Fibroblast of lung (primary cell): ENCODE measurements at regions not wholly inside any gene's neighbourhood (a gene's known extent, or its start where the extent isn't known, plus 50 kb on each side); places are given as distances from the start of the nearest gene placed in this dataset.

Experiments
- DNase-seq, 2 donors: peaks; one replicate each; pipeline versions ENCODE4 v3.0.0 to v3.0.0-alpha.2; 2010; ENCODE audit warnings: low read depth in 2 of 2
- H2AFZ ChIP-seq: 2 replicates; pipeline ENCODE4 v1.5.1; 2012; ENCODE audit warnings: low read length, control low read depth, inconsistent platforms
- H3K27ac ChIP-seq: 2 replicates; pipeline ENCODE4 v1.5.1; 2011; ENCODE audit warnings: low read length, control low read depth; ENCODE audit not compliant: insufficient read depth
- H3K27me3 ChIP-seq: 2 replicates; pipeline ENCODE4 v1.5.1; 2011; ENCODE audit warnings: mild to moderate bottlenecking, low read length; ENCODE audit not compliant: control insufficient read depth, insufficient read depth
- H3K36me3 ChIP-seq: 2 replicates; pipeline ENCODE4 v1.5.1; 2011; ENCODE audit warnings: low read length; ENCODE audit not compliant: control insufficient read depth, insufficient read depth
- H3K4me1 ChIP-seq: 2 replicates; pipeline ENCODE4 v1.5.1; 2011; ENCODE audit warnings: low read length; ENCODE audit not compliant: control insufficient read depth, insufficient read depth; ENCODE audit errors: extremely low read depth
- H3K4me2 ChIP-seq: 2 replicates; pipeline ENCODE4 v1.5.1; 2011; ENCODE audit warnings: low read length, control low read depth; ENCODE audit not compliant: insufficient read depth; ENCODE audit errors: extremely low read depth
- H3K4me3 ChIP-seq, 4 experiments: fragments of 200-600 bp in 1 of 4; sonication (generic) in 1 of 4; replicated peaks in 1 of 4; 2 replicates each; pipeline ENCODE4 v1.5.1; 2011 to 2016; ENCODE audit warnings: low read length in 4 of 4, low read depth in 3 of 4, mild to moderate bottlenecking in 3 of 4, control low read depth in 2 of 4, inconsistent platforms in 1 of 4, mixed read lengths in 1 of 4; ENCODE audit not compliant: insufficient read depth in 1 of 4; ENCODE audit errors: control extremely low read depth in 1 of 4
- H3K79me2 ChIP-seq: 2 replicates; pipeline ENCODE4 v1.5.1; 2012; ENCODE audit warnings: mild to moderate bottlenecking, low read length, inconsistent platforms; ENCODE audit not compliant: control insufficient read depth, insufficient read depth
- H3K9ac ChIP-seq: 2 replicates; pipeline ENCODE4 v1.5.1; 2011; ENCODE audit warnings: mild to moderate bottlenecking, low read length, control low read depth; ENCODE audit not compliant: insufficient read depth
- H3K9me3 ChIP-seq: 2 replicates; pipeline ENCODE4 v1.5.1; 2012; ENCODE audit warnings: low read depth, low read length; ENCODE audit not compliant: control insufficient read depth, insufficient read depth
- H4K20me1 ChIP-seq: 2 replicates; pipeline ENCODE4 v1.5.1; 2011; ENCODE audit warnings: low read length; ENCODE audit not compliant: control insufficient read depth, insufficient read depth; ENCODE audit errors: extremely low read depth
- EZH2 ChIP-seq: IDR thresholded peaks from 2 replicates; pipeline ENCODE4 v1.5.1; 2012; ENCODE audit warnings: low read length, control low read depth, mild to moderate bottlenecking; ENCODE audit errors: missing control alignments
- TF ChIP-seq, protein P1 (sequence below), 2 donors: IDR thresholded peaks in 1 of 2; conservative IDR thresholded peaks in 1 of 2; 1 replicate in 1 of 2; 2 replicates in 1 of 2; pipeline ENCODE4 v1.5.1; 2011 to 2012; ENCODE audit warnings: low read length in 2 of 2, control low read depth in 1 of 2, inconsistent platforms in 1 of 2, low read depth in 1 of 2, mild to moderate bottlenecking in 1 of 2

DNA sequence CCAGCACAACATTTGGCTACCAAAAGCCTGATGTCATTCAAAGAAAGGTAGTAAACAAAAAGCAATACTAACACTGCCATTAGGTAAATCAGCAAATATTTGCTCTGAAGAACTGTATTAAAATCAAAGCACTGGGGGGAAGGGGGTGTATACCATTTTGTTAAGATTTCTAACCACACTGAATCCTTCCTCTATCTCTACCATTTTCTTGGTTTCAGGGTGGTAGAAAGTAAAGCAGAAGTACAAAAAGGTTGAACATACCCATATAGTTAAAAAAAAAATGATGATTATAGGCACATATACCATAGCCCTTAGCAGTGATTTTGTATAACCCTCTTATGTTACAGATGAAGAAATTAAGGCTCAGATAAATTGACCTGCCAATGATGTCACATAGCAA is 437.6 kb downstream of the ZEB2 start:
- Histone ChIP-seq H3K9me3 (no peaks in the 10 kb centered on the region), H3K4me3 (no peak overlapping the region), H3K27me3 (no peaks in the 10 kb centered on the region), H4K20me1 (no peaks in the 10 kb centered on the region), H3K79me2 (no peaks in the 10 kb centered on the region), H3K9ac (no peak overlapping the region), H3K36me3 (no peaks in the 10 kb centered on the region), H2AFZ (no peak overlapping the region), H3K4me1 (peaks cover 18% of the 10 kb centered on the region), H3K27ac (peak overlapping the region; percentile 65), H3K4me2 (no peak overlapping the region)
- TF ChIP-seq, protein P1, sequence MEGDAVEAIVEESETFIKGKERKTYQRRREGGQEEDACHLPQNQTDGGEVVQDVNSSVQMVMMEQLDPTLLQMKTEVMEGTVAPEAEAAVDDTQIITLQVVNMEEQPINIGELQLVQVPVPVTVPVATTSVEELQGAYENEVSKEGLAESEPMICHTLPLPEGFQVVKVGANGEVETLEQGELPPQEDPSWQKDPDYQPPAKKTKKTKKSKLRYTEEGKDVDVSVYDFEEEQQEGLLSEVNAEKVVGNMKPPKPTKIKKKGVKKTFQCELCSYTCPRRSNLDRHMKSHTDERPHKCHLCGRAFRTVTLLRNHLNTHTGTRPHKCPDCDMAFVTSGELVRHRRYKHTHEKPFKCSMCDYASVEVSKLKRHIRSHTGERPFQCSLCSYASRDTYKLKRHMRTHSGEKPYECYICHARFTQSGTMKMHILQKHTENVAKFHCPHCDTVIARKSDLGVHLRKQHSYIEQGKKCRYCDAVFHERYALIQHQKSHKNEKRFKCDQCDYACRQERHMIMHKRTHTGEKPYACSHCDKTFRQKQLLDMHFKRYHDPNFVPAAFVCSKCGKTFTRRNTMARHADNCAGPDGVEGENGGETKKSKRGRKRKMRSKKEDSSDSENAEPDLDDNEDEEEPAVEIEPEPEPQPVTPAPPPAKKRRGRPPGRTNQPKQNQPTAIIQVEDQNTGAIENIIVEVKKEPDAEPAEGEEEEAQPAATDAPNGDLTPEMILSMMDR (conservative IDR thresholded peaks at IDR 0.05 in 1 of 2, IDR thresholded peaks at IDR 0.05 in 1 of 2; ENCODE audit: low read depth in 1 of 2, low read length in 2 of 2): no peak
- TF ChIP-seq EZH2: no peak
- DNase-seq: no peak

DNA sequence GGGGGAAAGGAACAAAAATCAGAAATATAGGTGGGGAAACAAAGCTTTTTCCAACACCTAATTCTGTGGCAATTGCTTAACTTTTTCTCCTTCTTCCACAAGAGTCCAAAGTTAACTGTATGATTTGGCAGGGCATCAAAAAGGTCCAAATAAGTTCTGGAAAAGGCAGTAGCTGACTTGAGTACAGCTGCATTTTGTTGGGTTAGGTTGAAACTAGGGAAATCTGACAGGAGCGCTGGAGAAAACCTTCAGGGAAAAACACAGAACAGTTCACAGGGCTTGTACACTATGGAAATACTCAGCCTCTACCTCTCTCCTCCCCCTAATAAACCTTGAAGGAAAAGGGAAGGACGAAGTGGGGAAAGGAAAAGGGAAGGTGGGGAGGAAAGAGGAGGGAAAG is 438.6 kb downstream of the ZEB2 start:
- H3K9me3 ChIP-seq: no peaks in the 10 kb centered on the region
- H3K4me2 ChIP-seq: no peak overlapping the region
- no peak for TF ChIP-seq EZH2
- TF ChIP-seq, protein P1 (conservative IDR thresholded peaks at IDR 0.05 in 1 of 2, IDR thresholded peaks at IDR 0.05 in 1 of 2; ENCODE audit: low read depth in 1 of 2, low read length in 2 of 2): no peak
- no peak for DNase-seq
- no peaks in the 10 kb centered on the region for H3K27me3 ChIP-seq
- no peaks in the 10 kb centered on the region for H4K20me1 ChIP-seq
- H2AFZ ChIP-seq: no peak overlapping the region
- H3K27ac ChIP-seq: no peak overlapping the region
- no peak overlapping the region for H3K4me3 ChIP-seq
- no peaks in the 10 kb centered on the region for H3K79me2 ChIP-seq
- H3K4me1 ChIP-seq: peaks cover 17% of the 10 kb centered on the region
- no peaks in the 10 kb centered on the region for H3K36me3 ChIP-seq
- H3K9ac ChIP-seq: no peak overlapping the region

- no peak for TF ChIP-seq EZH2
- TF ChIP-seq, protein P1 (conservative IDR thresholded peaks at IDR 0.05 in 1 of 2, IDR thresholded peaks at IDR 0.05 in 1 of 2; ENCODE audit: low read depth in 1 of 2, low read length in 2 of 2): no peak
- Histone ChIP-seq H2AFZ (no peak overlapping the region), H3K27me3 (no peaks in the 10 kb centered on the region), H3K79me2 (no peaks in the 10 kb centered on the region), H3K36me3 (no peaks in the 10 kb centered on the region), H3K9me3 (no peaks in the 10 kb centered on the region), H3K27ac (no peak overlapping the region), H3K4me1 (peaks cover 17% of the 10 kb centered on the region), H3K4me3 (no peak overlapping the region), H3K4me2 (no peak overlapping the region), H4K20me1 (no peaks in the 10 kb centered on the region), H3K9ac (no peak overlapping the region)
- DNase-seq: no peak
These were observed 440.1 kb downstream of the ZEB2 start for GRCh38 chr2:144079803-144080202.
